ENCODE measurements at regions not wholly inside any gene's neighbourhood (a gene's known extent, or its start where the extent isn't known, plus 50 kb on each side); places are given as distances from the start of the nearest gene placed in this dataset.

DNA sequence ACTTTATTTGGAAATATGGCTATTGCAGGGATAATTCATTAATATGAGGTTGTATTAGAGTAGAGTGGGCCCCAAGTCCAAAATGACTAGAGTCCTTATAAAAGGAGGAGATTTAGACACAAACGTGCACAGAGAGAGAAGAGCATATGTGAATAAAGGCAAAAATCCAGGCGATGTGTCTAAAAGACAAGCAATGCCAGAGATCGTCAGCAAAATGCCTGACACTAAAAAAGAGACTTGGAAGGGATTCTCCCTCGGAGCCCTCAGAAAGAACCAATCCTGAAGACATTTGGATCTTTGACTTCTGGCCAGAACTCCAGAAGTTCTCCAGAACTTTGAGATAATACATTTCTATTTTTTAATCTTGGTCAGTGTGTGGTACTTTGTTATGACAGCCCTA is 472.1 kb downstream of the NLGN4X start:
- H2BK15ac ChIP-seq (ENCODE audit: low read depth, low read length): no peak overlapping the region
- no peak overlapping the region for H2AFZ ChIP-seq (replicated peaks; ENCODE audit: low read length, poor library complexity)
- no peak overlapping the region for H3K4me2 ChIP-seq (ENCODE audit: low read depth, low read length)
- H3K27ac ChIP-seq (ENCODE audit: insufficient read depth, low read length): no peak overlapping the region
- no peak for DNase-seq
- 20% methylated on average over 1 of the region's 4 CpGs; no CpG with 5 or more reads in 1 of the 2 experiments for WGBS, 2 experiments (ENCODE audit: extremely low coverage in 2 of 2, insufficient read length in 1 of 2)
- H3K27me3 ChIP-seq (ENCODE audit: control insufficient read depth, insufficient read depth, low read length): no peaks in the 10 kb centered on the region
- dilution Hi-C loops (cut with HindIII; ENCODE audit: low sequenced_read_pairs, unreplicated experiment): no loop called here
- H2AK9ac ChIP-seq (replicated peaks; ENCODE audit: low read depth, low read length, poor library complexity): no peak overlapping the region
- H3K36me3 ChIP-seq (ENCODE audit: control insufficient read depth, insufficient read depth, low read length): no peaks in the 10 kb centered on the region
- no peak overlapping the region for H2BK5ac ChIP-seq (ENCODE audit: low read depth, low read length, poor library complexity, severe bottlenecking)
- intact Hi-C loops (cut with micrococcal nuclease): no loop called here
- no peak for ATAC-seq (ENCODE audit: low read depth)
- no peak overlapping the region for H2BK20ac ChIP-seq (ENCODE audit: low read depth, low read length)
- ChIA-PET CTCF (no interaction called here), POLR2A (ENCODE audit: unreplicated experiment) (no interaction called here)
- no peak overlapping the region for H3K18ac ChIP-seq (ENCODE audit: low read depth, low read length)
- no peaks in the 10 kb centered on the region for H3K9me1 ChIP-seq (ENCODE audit: insufficient read depth, low read length)
- H3K56ac ChIP-seq (ENCODE audit: extremely low read depth, insufficient read depth, low read length): no peak overlapping the region
- no peak overlapping the region for H4K8ac ChIP-seq (ENCODE audit: low read depth in 2 of 2, low read length in 2 of 2)
- in situ Hi-C loops (cut with MboI; ENCODE audit: low sequenced_read_pairs): no loop called here
- H2BK120ac ChIP-seq (ENCODE audit: low read depth, low read length): no peak overlapping the region
- no peaks in the 10 kb centered on the region for H3K4me1 ChIP-seq (ENCODE audit: control insufficient read depth, insufficient read depth, low read length)
- H3K14ac ChIP-seq (replicated peaks; ENCODE audit: low read depth, low read length): no peak overlapping the region
- H3K9ac ChIP-seq (ENCODE audit: low read depth, low read length): no peak overlapping the region
- no peak overlapping the region for H3K4ac ChIP-seq (ENCODE audit: low read depth, low read length)
- H2AK5ac ChIP-seq (ENCODE audit: low read depth, low read length): no peak overlapping the region
- no peak overlapping the region for H3K23ac ChIP-seq (ENCODE audit: low read depth, low read length)
- no peaks in the 10 kb centered on the region; the same call in 1 of the 2 replicates for H3K9me3 ChIP-seq (ENCODE audit: control insufficient read depth, insufficient read depth, low read length)
- no peaks in the 10 kb centered on the region for H4K20me1 ChIP-seq (ENCODE audit: insufficient read depth, low read length)
- no peak overlapping the region for H3K4me3 ChIP-seq (ENCODE audit: insufficient read depth, low read depth, low read length)
- H4K5ac ChIP-seq (ENCODE audit: low read depth, low read length): no peak overlapping the region
- TF ChIP-seq BHLHE40 (IDR thresholded peaks at IDR 0.05; ENCODE audit: low read depth, low read length) (no peak), MAFK (IDR thresholded peaks at IDR 0.05; ENCODE audit: low read depth, low read length) (no peak), CEBPB (IDR thresholded peaks at IDR 0.05; ENCODE audit: low read depth, low read length) (no peak), CHD1 (IDR thresholded peaks at IDR 0.05; ENCODE audit: low read depth, low read length) (no peak)
- BruUV-seq (replicated peaks): no TSS peak
- H3K79me1 ChIP-seq (ENCODE audit: low read depth in 1 of 2, low read length in 2 of 2): no peaks in the 10 kb centered on the region
- H4K91ac ChIP-seq (ENCODE audit: insufficient read depth, low read depth, low read length): no peak overlapping the region

Data from IMR-90 (cell line).